Activated naive CD8-positive, alpha-beta T cell treated with anti-CD3 and anti-CD28 coated beads, Interleukin-2, amount 10 ng/mL, durations not matched to agents 7 days and 5 days (primary cell): ENCODE measurements at regions not wholly inside any gene's neighbourhood (a gene's known extent, or its start where the extent isn't known, plus 50 kb on each side); places are given as distances from the start of the nearest gene placed in this dataset.

Source experiments
- ATAC-seq: fragments of 150-1000 bp; cut with Tn5 transposase; one replicate; pipeline ENCODE4 v1.10.0; 2021; ENCODE audit warnings: low read depth, moderate library complexity
- POLR2A ChIA-PET: fragments of 350-600 bp; sonication (Branson Sonifier 250); formaldehyde crosslinking; loops from one replicate; lab custom pipeline; 2021; ENCODE audit warnings: antibody characterized with exemption; lab: Charles Lee
- DNase-seq: peaks from one replicate; pipeline ENCODE4 v3.0.0; 2021
- H3K27ac Mint-ChIP-seq: one replicate; pipeline ENCODE4 v1.8.0; 2022; ENCODE audit warnings: mild to moderate bottlenecking, mixed read lengths
- H3K27me3 Mint-ChIP-seq: one replicate; pipeline ENCODE4 v1.8.0; 2022; ENCODE audit warnings: mild to moderate bottlenecking, moderate library complexity, mixed read lengths
- H3K36me3 Mint-ChIP-seq: one replicate; pipeline ENCODE4 v1.8.0; 2021; ENCODE audit warnings: mild to moderate bottlenecking, mixed read lengths
- H3K4me1 Mint-ChIP-seq: one replicate; pipeline ENCODE4 v1.8.0; 2021; ENCODE audit warnings: mixed read lengths
- H3K4me3 Mint-ChIP-seq: one replicate; pipeline ENCODE4 v1.8.0; 2022; ENCODE audit warnings: mild to moderate bottlenecking, moderate library complexity, mixed read lengths
- H3K9me3 Mint-ChIP-seq: one replicate; pipeline ENCODE4 v1.8.0; 2021; ENCODE audit warnings: mixed read lengths

- Mint-ChIP-seq H3K27ac (no peak overlapping the region), H3K4me1 (peaks cover 2% of the 10 kb centered on the region), H3K9me3 (no peaks in the 10 kb centered on the region), H3K4me3 (no peak overlapping the region), H3K27me3 (peaks cover 23% of the 10 kb centered on the region), H3K36me3 (no peaks in the 10 kb centered on the region)
- POLR2A ChIA-PET, result no interaction called here
- DNase-seq (no peak), ATAC-seq (no peak)
Observed at GRCh38 chr3:160127308-160127707, 97.9 kb upstream of the C3orf80 start.

DNA sequence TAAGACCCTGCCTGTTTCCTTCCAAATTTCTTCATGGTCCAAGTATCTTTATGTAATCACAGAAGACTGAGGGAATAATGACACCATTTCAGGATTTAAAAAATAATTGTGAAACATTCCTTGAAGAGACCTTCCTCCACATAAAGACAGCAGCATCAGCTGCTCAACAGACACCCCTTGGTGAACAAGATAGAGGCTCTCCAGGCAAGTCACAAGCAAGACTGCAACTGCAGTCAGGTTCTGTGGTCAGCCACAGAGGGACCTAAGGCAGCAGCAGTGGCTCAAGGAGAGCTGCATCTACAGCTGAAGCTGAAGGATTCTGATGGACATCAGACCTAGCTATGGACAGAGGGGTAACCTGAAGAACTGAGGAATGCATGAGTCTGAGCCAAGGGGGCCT, 97.2 kb upstream of the C3orf80 start:
- H3K9me3 Mint-ChIP-seq, result no peaks in the 10 kb centered on the region
- ATAC-seq (no peak), DNase-seq (no peak)
- H3K4me1 Mint-ChIP-seq, result peaks cover 2% of the 10 kb centered on the region
- POLR2A ChIA-PET, result no interaction called here
- no peaks in the 10 kb centered on the region for H3K36me3 Mint-ChIP-seq
- H3K4me3 Mint-ChIP-seq, result no peak overlapping the region
- H3K27me3 Mint-ChIP-seq, result peaks cover 23% of the 10 kb centered on the region
- H3K27ac Mint-ChIP-seq, result no peak overlapping the region

GRCh38 chr3:160129459-160130061, 95.7 kb upstream of the C3orf80 start:
- POLR2A ChIA-PET, result no interaction called here
- DNase-seq (no peak), ATAC-seq (no peak)
- H3K27ac Mint-ChIP-seq, result no peak overlapping the region
- H3K4me3 Mint-ChIP-seq, result no peak overlapping the region
- no peaks in the 10 kb centered on the region for H3K9me3 Mint-ChIP-seq
- peaks cover 20% of the 10 kb centered on the region for H3K27me3 Mint-ChIP-seq
- H3K4me1 Mint-ChIP-seq, result peaks cover 2% of the 10 kb centered on the region
- H3K36me3 Mint-ChIP-seq, result no peaks in the 10 kb centered on the region

DNA sequence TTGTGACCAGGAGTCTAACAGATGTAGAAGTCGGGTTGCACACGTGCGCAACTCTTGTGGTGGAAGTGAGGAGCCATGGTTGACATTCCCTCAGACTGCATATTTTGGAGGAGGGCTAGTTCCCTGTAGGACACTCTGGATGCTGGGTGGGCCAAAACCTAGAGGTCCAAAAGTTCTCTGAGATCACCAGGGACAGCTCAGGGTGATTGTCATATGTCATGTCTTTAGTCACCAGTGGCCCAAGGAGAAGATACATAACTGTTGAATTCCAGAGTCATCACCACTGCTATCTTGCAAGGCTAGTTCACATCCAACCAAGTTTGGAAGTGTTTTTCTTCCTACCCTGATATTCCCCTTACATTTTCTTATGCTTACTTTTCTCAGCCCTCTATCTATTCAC, 95.2 kb upstream of the C3orf80 start:
- H3K27ac Mint-ChIP-seq, result no peak overlapping the region

GRCh38 chr3:160130950-160131349, 94.3 kb upstream of the C3orf80 start:
- no peak for DNase-seq
- no peak overlapping the region for H3K4me3 Mint-ChIP-seq
- no peaks in the 10 kb centered on the region for H3K9me3 Mint-ChIP-seq
- ATAC-seq, result no peak
- H3K4me1 Mint-ChIP-seq, result peaks cover 2% of the 10 kb centered on the region
- H3K36me3 Mint-ChIP-seq, result no peaks in the 10 kb centered on the region
- peaks cover 16% of the 10 kb centered on the region for H3K27me3 Mint-ChIP-seq
- POLR2A ChIA-PET, result no interaction called here
- no peak overlapping the region for H3K27ac Mint-ChIP-seq

More for the DNA sequence above, 95.2 kb upstream of the C3orf80 start:
- DNase-seq (no peak), ATAC-seq (no peak)
- no peaks in the 10 kb centered on the region for H3K36me3 Mint-ChIP-seq
- H3K4me3 Mint-ChIP-seq, result no peak overlapping the region
- POLR2A ChIA-PET, result no interaction called here
- peaks cover 2% of the 10 kb centered on the region for H3K4me1 Mint-ChIP-seq
- peaks cover 20% of the 10 kb centered on the region for H3K27me3 Mint-ChIP-seq
- H3K9me3 Mint-ChIP-seq, result no peaks in the 10 kb centered on the region

GRCh38 chr3:160132226-160132625, 93.0 kb upstream of the C3orf80 start:
- Mint-ChIP-seq H3K27me3 (peaks cover 9% of the 10 kb centered on the region), H3K4me1 (peaks cover 2% of the 10 kb centered on the region), H3K36me3 (no peaks in the 10 kb centered on the region), H3K9me3 (no peaks in the 10 kb centered on the region), H3K4me3 (no peak overlapping the region), H3K27ac (no peak overlapping the region)
- DNase-seq, result no peak
- ATAC-seq, result no peak
- POLR2A ChIA-PET, result no interaction called here

GRCh38 chr3:160133757-160134156, 91.5 kb upstream of the C3orf80 start:
- H3K27ac Mint-ChIP-seq, result no peak overlapping the region
- H3K4me1 Mint-ChIP-seq, result peaks cover 2% of the 10 kb centered on the region
- no peak for ATAC-seq
- POLR2A ChIA-PET, result no interaction called here
- no peak overlapping the region for H3K4me3 Mint-ChIP-seq
- no peaks in the 10 kb centered on the region for H3K36me3 Mint-ChIP-seq
- no peaks in the 10 kb centered on the region for H3K9me3 Mint-ChIP-seq
- DNase-seq, result no peak
- peaks cover 6% of the 10 kb centered on the region for H3K27me3 Mint-ChIP-seq

DNA sequence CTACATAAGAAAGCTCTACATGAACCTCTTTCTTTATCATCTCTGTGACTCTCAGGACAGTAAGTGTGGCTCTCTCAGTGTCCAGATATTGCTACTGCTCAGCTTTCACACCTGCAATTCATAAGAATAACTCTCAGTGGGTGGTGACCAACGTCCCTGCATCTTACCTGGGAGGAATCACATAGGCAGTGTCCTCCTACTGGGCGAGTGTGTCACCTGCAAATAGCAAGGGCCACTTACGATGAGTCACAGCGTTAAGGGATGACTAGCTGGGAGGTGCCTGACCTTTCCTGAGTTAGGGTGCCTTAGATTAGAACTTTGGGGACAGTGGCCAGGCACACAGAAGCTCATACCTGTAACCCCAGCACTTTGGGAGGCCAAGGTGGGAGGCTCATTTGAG, 90.8 kb upstream of the C3orf80 start:
- POLR2A ChIA-PET, result no interaction called here
- DNase-seq, result no peak
- Mint-ChIP-seq H3K4me1 (peaks cover under 1% of the 10 kb centered on the region), H3K27me3 (peaks cover 2% of the 10 kb centered on the region), H3K27ac (no peak overlapping the region), H3K36me3 (no peaks in the 10 kb centered on the region), H3K4me3 (no peak overlapping the region), H3K9me3 (no peaks in the 10 kb centered on the region)
- ATAC-seq, result no peak

GRCh38 chr3:160134964-160135363, 90.3 kb upstream of the C3orf80 start:
- Mint-ChIP-seq H3K27ac (no peak overlapping the region), H3K36me3 (no peaks in the 10 kb centered on the region), H3K4me1 (no peaks in the 10 kb centered on the region), H3K27me3 (peaks cover 2% of the 10 kb centered on the region), H3K4me3 (no peak overlapping the region), H3K9me3 (no peaks in the 10 kb centered on the region)
- no peak for DNase-seq
- POLR2A ChIA-PET, result no interaction called here
- ATAC-seq, result no peak

DNA sequence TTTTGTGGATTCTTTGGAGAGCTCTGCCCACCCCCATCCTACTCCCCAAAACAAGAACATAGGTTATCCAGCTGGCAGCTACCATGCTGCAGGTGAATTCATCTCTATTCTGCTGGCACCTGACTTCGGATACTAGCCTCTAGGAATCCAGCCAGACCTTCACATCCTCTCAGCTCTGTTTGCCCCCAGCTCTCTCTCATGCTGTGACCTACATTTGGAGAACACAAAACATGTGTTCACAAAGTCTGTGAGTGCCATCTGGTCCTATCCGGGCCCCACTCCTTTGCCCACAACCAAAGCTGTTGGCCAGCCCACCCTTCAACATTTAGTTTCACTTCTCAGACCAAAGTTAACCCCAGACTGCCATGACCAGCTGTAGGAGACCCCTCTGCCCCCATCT, 89.4 kb upstream of the C3orf80 start:
- no peaks in the 10 kb centered on the region for H3K4me1 Mint-ChIP-seq
- peaks cover 2% of the 10 kb centered on the region for H3K9me3 Mint-ChIP-seq
- no peak overlapping the region for H3K27ac Mint-ChIP-seq
- H3K36me3 Mint-ChIP-seq, result no peaks in the 10 kb centered on the region
- H3K27me3 Mint-ChIP-seq, result peaks cover 2% of the 10 kb centered on the region
- POLR2A ChIA-PET, result no interaction called here
- DNase-seq, result no peak
- ATAC-seq, result no peak
- H3K4me3 Mint-ChIP-seq, result no peak overlapping the region

DNA sequence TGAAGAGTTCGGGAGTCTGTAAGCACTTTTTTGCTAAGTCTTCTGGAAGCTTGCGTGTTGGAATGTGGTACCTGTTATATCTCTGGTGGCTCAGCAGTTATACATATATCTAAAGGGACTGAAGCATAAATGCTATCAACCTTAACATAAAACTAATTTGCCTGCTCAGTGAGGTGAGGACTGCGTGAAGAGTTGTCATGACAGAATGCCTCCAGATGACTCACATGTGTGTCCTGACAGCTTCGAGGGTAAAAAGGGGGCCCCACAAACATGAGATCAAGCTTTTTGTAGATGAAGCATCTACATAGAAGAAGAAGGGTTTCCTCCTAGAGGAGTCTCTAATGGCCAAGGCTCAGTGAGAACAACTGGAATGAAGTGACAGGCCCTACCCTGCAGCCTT, 88.8 kb upstream of the C3orf80 start:
- Mint-ChIP-seq H3K4me1 (no peaks in the 10 kb centered on the region), H3K27me3 (no peaks in the 10 kb centered on the region), H3K36me3 (no peaks in the 10 kb centered on the region), H3K4me3 (no peak overlapping the region), H3K27ac (no peak overlapping the region), H3K9me3 (peaks cover 2% of the 10 kb centered on the region)
- POLR2A ChIA-PET, result no interaction called here
- ATAC-seq (no peak), DNase-seq (no peak)

DNA sequence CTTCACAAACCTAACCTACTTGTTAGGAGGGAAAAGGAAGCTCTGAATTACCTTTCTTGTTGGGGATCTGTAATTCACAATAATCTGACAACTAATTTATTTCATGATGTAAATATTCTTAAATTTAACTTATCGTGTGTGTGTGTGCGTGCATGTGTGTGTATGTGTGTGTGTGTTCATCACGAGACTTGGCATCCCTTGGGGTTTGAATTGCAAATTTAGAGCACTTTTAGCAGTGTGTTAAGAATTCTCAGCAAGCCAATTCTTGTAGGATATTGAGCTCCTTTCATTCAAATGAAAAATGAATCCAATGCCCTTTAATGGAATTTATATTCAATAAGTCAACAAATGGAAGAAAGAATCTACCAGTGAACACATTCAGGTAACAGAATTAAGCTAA, 85.9 kb upstream of the C3orf80 start:
- Mint-ChIP-seq H3K9me3 (peaks cover 14% of the 10 kb centered on the region), H3K27me3 (peaks cover 2% of the 10 kb centered on the region), H3K4me3 (no peak overlapping the region), H3K4me1 (no peaks in the 10 kb centered on the region), H3K36me3 (no peaks in the 10 kb centered on the region), H3K27ac (no peak overlapping the region)
- POLR2A ChIA-PET, result no interaction called here
- DNase-seq (no peak), ATAC-seq (no peak)

DNA sequence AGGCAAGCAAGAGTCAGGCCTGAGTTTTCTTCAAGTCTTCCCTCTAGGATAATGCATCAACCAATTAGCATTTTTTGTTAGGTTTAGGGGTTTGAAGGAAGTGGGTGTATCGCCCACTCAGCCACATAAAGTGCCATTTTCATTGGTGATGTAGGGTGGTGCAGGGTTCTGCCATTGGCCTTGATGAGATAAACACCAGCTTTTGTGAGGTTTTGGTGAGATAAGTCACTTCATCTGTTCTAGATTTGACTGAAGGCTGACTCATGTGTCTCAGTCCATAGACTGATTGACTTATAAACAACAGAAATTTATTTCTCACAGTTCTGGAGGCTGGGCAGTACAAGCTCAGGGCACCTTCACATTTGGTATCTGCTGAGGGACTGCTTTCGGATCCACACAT, 84.5 kb upstream of the C3orf80 start:
- ATAC-seq (no peak), DNase-seq (no peak)
- Mint-ChIP-seq H3K27me3 (peaks cover 2% of the 10 kb centered on the region), H3K27ac (no peak overlapping the region), H3K9me3 (peaks cover 14% of the 10 kb centered on the region), H3K36me3 (no peaks in the 10 kb centered on the region), H3K4me1 (no peaks in the 10 kb centered on the region), H3K4me3 (no peak overlapping the region)
- POLR2A ChIA-PET, result no interaction called here

- POLR2A ChIA-PET, result no interaction called here
- no peaks in the 10 kb centered on the region for H3K36me3 Mint-ChIP-seq
- H3K27me3 Mint-ChIP-seq, result peaks cover 2% of the 10 kb centered on the region
- peaks cover 14% of the 10 kb centered on the region for H3K9me3 Mint-ChIP-seq
- H3K4me1 Mint-ChIP-seq, result no peaks in the 10 kb centered on the region
- ATAC-seq, result no peak
- no peak for DNase-seq
- no peak overlapping the region for H3K27ac Mint-ChIP-seq
- H3K4me3 Mint-ChIP-seq, result no peak overlapping the region
Observed at GRCh38 chr3:160141485-160142185, 83.6 kb upstream of the C3orf80 start.
